Epithelial cell of proximal tubule (primary cell): ENCODE measurements at regions not wholly inside any gene's neighbourhood (a gene's known extent, or its start where the extent isn't known, plus 50 kb on each side); places are given as distances from the start of the nearest gene placed in this dataset.

Experiments
- DNase-seq: peaks from one replicate; pipeline ENCODE4 v3.0.0-alpha.2; 2011; ENCODE audit warnings: low read depth
- H3K4me3 ChIP-seq: 2 replicates; pipeline ENCODE4 v1.5.1; 2011; ENCODE audit warnings: low read depth, mild to moderate bottlenecking, low read length
- CTCF ChIP-seq: conservative IDR thresholded peaks from 2 replicates; pipeline ENCODE4 v1.5.1; 2012; ENCODE audit warnings: low read depth, mild to moderate bottlenecking, low read length

GRCh38 chr1:201596101-201596868, 57.4 kb downstream of the NAV1 start:
- H3K4me3 ChIP-seq: no peak overlapping the region
- TF ChIP-seq CTCF: no peak
- DNase-seq: no peak

GRCh38 chr1:201597551-201598230, 58.8 kb downstream of the NAV1 start:
- H3K4me3 ChIP-seq: no peak overlapping the region

GRCh38 chr1:201598396-201598795, 59.5 kb downstream of the NAV1 start:
- TF ChIP-seq CTCF: no peak
- DNase-seq: no peak
- H3K4me3 ChIP-seq: no peak overlapping the region

More at GRCh38 chr1:201597551-201598230, 58.8 kb downstream of the NAV1 start:
- no peak for DNase-seq
- no peak for TF ChIP-seq CTCF

- DNase-seq: no peak
- TF ChIP-seq CTCF: no peak
- H3K4me3 ChIP-seq: no peak overlapping the region
Observed at GRCh38 chr1:201598973-201599372, 60.0 kb downstream of the NAV1 start.

- TF ChIP-seq CTCF: no peak
Observed at GRCh38 chr1:201599548-201599947, 60.6 kb downstream of the NAV1 start.

GRCh38 chr1:201602413-201603265, 63.7 kb downstream of the NAV1 start:
- no peak overlapping the region for H3K4me3 ChIP-seq
- no peak for DNase-seq
- no peak for TF ChIP-seq CTCF

More at GRCh38 chr1:201599548-201599947, 60.6 kb downstream of the NAV1 start:
- no peak for DNase-seq
- no peak overlapping the region for H3K4me3 ChIP-seq
